ENCODE measurements at regions not wholly inside any gene's neighbourhood (a gene's known extent, or its start where the extent isn't known, plus 50 kb on each side); places are given as distances from the start of the nearest gene placed in this dataset.

DNA sequence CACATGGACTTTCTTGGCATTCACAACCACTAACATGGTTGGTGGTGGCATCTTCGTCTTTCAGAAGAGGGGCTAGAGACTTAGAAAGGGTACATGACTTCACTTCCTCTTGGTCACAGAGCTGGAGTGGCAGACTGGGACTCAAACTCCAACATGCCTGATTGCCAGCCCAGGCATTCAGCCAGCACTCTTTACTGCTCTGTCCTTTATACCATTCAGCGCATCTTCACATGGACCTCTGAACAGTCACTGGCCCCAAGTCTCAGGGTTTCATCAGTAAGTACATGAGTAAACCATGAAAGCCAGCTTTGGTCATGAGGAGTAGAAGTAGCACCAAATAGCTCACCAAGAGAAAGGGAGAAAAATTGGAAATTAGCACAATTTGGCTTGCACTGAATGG, 148.4 kb upstream of the KLF14 start:
- no peak overlapping the region for H3K4me3 ChIP-seq (replicated peaks; ENCODE audit: low read depth, low read length)
- DNase-seq (ENCODE audit: low read depth) = no peak
- TF ChIP-seq, protein P1, sequence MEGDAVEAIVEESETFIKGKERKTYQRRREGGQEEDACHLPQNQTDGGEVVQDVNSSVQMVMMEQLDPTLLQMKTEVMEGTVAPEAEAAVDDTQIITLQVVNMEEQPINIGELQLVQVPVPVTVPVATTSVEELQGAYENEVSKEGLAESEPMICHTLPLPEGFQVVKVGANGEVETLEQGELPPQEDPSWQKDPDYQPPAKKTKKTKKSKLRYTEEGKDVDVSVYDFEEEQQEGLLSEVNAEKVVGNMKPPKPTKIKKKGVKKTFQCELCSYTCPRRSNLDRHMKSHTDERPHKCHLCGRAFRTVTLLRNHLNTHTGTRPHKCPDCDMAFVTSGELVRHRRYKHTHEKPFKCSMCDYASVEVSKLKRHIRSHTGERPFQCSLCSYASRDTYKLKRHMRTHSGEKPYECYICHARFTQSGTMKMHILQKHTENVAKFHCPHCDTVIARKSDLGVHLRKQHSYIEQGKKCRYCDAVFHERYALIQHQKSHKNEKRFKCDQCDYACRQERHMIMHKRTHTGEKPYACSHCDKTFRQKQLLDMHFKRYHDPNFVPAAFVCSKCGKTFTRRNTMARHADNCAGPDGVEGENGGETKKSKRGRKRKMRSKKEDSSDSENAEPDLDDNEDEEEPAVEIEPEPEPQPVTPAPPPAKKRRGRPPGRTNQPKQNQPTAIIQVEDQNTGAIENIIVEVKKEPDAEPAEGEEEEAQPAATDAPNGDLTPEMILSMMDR (IDR thresholded peaks at IDR 0.05; ENCODE audit: low read length, missing control alignments) = no peak

DNA sequence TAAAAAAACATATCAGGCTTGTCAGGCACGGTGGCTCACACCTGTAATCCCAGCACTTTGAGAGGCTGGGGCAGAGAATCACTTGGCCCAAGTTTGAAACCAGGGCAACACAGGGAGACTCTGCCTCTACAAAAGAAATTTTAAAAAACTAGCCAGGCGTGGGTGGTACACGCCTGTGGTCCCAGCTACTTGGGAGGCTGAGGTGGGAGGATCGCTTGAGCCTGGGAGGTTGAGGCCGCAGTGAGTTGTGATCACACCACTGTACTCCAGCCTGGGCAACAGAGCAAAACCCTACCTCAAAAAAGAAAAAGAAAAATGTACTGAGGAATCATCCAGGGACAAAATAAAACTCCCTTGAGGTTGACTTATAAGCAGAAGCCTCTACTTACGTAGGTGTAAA, 149.9 kb upstream of the KLF14 start:
- no peak for DNase-seq (ENCODE audit: low read depth)
- no peak overlapping the region for H3K4me3 ChIP-seq (replicated peaks; ENCODE audit: low read depth, low read length)
- TF ChIP-seq, protein P1 (IDR thresholded peaks at IDR 0.05; ENCODE audit: low read length, missing control alignments) = no peak

DNA sequence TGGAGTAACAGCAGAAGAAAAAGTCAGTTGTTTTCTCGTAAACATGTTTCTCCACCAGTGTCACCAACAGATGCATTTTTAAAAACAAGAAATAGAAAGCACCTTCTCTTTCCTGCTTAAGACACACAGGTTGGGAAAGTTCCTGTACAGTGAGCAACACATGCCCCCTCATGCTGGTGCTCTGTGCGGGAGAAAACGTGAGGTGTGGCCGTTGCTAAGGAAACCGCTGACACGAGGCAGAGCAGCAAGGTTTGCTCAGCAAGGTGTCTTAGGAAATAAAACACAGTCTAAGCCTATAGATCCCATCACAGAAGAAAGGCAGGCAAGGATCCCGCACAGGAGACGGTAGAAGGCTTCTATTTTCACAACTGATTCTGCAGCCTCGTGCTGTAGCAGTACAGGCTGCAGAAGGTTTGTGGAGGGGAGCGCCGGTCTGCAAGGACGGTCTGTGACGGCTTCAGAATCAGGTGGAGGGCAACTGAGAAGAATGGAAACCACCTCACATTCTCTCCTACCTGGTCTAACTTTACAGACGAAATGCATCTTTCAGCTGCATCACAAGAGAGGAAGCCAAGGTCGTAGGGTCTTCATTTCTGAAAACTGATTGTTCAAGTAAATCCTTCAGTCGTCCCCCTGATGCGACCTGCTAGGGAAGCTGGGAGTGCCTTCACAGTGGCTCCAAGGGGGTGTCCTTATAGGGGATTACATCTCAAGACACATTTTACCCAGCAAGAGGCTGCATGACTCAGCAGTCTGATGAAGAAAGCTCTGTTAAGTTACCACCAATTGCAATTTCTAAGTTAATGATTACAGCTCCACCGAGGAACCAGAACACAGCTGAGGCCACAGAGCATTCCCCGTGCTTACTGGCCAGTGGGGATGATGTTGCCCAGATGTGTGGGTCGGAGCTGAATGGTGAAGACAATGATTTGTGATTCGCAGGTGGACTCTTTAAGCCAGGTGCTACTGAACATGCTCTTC, 150.7 kb upstream of the KLF14 start:
- no peak overlapping the region for H3K4me3 ChIP-seq (replicated peaks; ENCODE audit: low read depth, low read length)
- TF ChIP-seq, protein P1 (IDR thresholded peaks at IDR 0.05; ENCODE audit: low read length, missing control alignments) = no peak
- peak; percentile 35 for DNase-seq (ENCODE audit: low read depth)

DNA sequence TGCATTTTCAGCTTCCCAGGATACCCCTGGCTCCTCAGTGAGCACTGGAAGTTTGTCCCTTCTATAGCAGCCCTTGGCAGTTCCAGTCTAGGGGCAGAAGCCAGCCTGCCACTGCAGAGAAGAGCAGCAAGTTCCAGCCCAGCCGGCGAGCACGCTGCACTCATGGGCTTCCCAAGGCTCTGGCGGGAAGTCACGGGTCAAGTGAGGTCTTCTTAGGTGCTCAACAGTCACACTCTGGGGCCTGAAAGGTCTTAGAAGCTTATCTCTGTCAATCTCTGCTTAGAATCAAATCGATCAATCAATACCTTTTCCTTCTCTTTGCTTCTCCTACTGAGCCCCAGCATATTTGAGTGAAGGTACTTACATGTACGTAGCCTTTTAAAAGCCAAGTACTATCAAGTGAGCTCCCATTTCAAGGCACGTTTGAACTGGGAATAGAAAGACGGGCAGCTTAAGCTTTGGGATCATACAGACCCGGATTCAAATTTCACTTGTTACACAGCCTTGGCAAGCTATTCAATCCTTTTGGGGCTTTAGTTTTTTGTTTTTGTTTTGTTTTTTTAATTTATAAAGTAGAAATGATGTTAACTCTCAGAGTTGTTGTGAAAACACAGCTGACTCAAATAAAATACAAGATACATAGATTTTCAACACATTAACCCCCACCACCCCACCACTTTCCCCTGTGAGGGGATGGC, 152.6 kb upstream of the KLF14 start:
- DNase-seq (ENCODE audit: low read depth) = no peak
- TF ChIP-seq, protein P1 (IDR thresholded peaks at IDR 0.05; ENCODE audit: low read length, missing control alignments) = no peak
- H3K4me3 ChIP-seq (replicated peaks; ENCODE audit: low read depth, low read length) = no peak overlapping the region

DNA sequence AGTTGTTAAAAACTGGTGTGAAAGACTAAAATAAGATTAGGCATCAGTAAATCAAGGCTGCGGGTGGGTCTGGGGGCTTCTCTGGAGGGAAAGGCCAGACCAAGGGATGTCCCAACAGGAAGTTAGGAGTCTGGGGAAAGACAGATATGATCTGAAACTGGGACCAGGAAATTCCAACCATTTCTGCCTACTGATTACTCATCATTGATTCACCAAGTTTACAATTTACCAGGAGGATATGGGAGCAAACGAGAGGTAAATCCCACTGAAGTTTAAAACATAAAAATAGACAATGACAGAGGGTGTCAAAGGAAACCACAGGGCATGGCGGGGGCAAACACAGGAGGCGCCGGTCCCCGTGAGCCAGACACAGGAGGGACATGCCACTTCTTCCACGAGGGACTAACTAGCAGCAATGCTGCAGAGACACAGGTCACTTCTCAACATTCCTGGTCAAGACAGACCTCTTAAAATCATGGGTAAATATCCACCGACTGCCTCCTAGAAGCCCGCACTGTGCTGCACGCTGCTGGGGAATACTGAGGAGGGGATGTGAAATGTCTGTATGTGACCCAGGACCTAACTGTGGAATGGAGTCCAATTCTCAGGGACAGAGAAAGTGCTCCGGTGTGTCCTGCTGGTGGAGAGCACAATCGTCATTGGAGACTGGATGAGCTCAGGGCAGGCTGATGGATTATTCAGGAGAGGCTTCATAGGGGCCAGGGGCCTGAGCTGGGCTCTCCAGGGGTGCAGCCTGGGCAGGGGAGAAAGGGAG, 153.4 kb upstream of the KLF14 start:
- TF ChIP-seq, protein P1 (IDR thresholded peaks at IDR 0.05; ENCODE audit: low read length, missing control alignments) = no peak
- H3K4me3 ChIP-seq (replicated peaks; ENCODE audit: low read depth, low read length) = no peak overlapping the region
- DNase-seq (ENCODE audit: low read depth) = peak; percentile 86

DNA sequence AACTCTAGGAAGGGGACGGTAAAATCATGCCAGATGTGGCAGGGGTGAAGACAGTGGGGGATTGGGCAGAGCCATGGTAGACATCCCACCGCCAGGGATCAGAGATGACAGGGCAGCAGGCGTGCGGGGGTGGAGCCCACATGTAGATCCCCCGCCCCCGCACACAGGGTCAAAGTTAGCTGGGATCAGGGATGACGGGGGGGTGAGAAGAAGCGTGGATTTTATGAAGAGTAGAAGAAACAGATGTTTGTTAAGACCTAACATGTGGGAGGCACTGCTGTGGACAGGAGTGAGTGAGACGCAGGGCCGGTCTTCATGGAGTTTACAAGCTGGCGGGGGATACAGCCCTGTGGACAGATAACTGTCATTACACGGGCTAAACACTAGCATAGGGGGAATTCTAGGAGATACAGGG, 154.0 kb upstream of the KLF14 start:
- peak; percentile 48 for DNase-seq (ENCODE audit: low read depth)
- TF ChIP-seq, protein P1 (IDR thresholded peaks at IDR 0.05; ENCODE audit: low read length, missing control alignments) = no peak
- no peak overlapping the region for H3K4me3 ChIP-seq (replicated peaks; ENCODE audit: low read depth, low read length)

All from fibroblast of pulmonary artery (primary cell).